OCI-LY1 (cell line): ENCODE measurements at regions not wholly inside any gene's neighbourhood (a gene's known extent, or its start where the extent isn't known, plus 50 kb on each side); places are given as distances from the start of the nearest gene placed in this dataset.

Experiments used
- H2AFZ ChIP-seq: fragments of 200-600 bp; sonication (generic), shearing (Covaris generic); 2 replicates; pipeline ENCODE4 v1.6.0; 2014; ENCODE audit warnings: antibody characterized with exemption, mild to moderate bottlenecking, low read length
- H3F3A ChIP-seq: fragments of 200-600 bp; sonication (generic), shearing (Covaris generic); 2 replicates; pipeline ENCODE4 v1.6.0; 2014; ENCODE audit warnings: mild to moderate bottlenecking, antibody characterized with exemption, low read length, moderate library complexity; ENCODE audit not compliant: insufficient read depth
- H3K27ac ChIP-seq: fragments of 200-600 bp; sonication (generic); 2 replicates; pipeline ENCODE4 v1.5.1; 2014; ENCODE audit warnings: low read length, mixed run types, mild to moderate bottlenecking, low read depth; ENCODE audit not compliant: poor library complexity, severe bottlenecking
- H3K27me3 ChIP-seq: fragments of 200-600 bp; sonication (generic); 2 replicates; pipeline ENCODE4 v1.6.0; 2014; ENCODE audit warnings: antibody characterized with exemption, mild to moderate bottlenecking, low read length, moderate library complexity; ENCODE audit not compliant: insufficient read depth
- H3K36me3 ChIP-seq: fragments of 200-600 bp; sonication (generic); 2 replicates; pipeline ENCODE4 v1.6.1; 2014; ENCODE audit warnings: mild to moderate bottlenecking, antibody characterized with exemption, low read length, moderate library complexity, mixed read lengths; ENCODE audit not compliant: insufficient read depth
- H3K4me1 ChIP-seq: fragments of 200-600 bp; sonication (generic); 2 replicates; pipeline ENCODE4 v1.5.1; 2014; ENCODE audit warnings: mild to moderate bottlenecking, low read length, moderate library complexity; ENCODE audit not compliant: insufficient read depth, severe bottlenecking
- H3K4me2 ChIP-seq: fragments of 200-600 bp; sonication (generic), shearing (Covaris generic); 2 replicates; pipeline ENCODE4 v1.6.1; 2014; ENCODE audit warnings: low read length
- H3K4me3 ChIP-seq: fragments of 200-600 bp; sonication (generic); 2 replicates; pipeline ENCODE4 v1.5.1; 2014; ENCODE audit warnings: low read length, low read depth, mild to moderate bottlenecking, mixed read lengths; ENCODE audit not compliant: poor library complexity, severe bottlenecking
- H3K79me2 ChIP-seq: fragments of 200-600 bp; shearing (Covaris generic); 2 replicates; pipeline ENCODE4 v1.6.1; 2016; ENCODE audit warnings: mixed run types, low read length, mixed read lengths; ENCODE audit not compliant: insufficient read depth
- H3K9ac ChIP-seq: fragments of 200-600 bp; sonication (generic), shearing (Covaris generic); 2 replicates; pipeline ENCODE4 v1.6.1; 2014; ENCODE audit warnings: mild to moderate bottlenecking, low read length, mixed read lengths
- H3K9me2 ChIP-seq: fragments of 200-600 bp; sonication (generic), shearing (Covaris generic); 2 replicates; pipeline ENCODE4 v1.6.1; 2014; ENCODE audit warnings: low read depth, mild to moderate bottlenecking, low read length, mixed read lengths
- H3K9me3 ChIP-seq: fragments of 200-600 bp; shearing (Covaris generic); 2 replicates; pipeline ENCODE4 v1.6.1; 2014; ENCODE audit warnings: low read length, mixed read lengths
- H4K20me1 ChIP-seq: fragments of 200-600 bp; sonication (generic), shearing (Covaris generic); 2 replicates; pipeline ENCODE4 v1.6.0; 2016; ENCODE audit warnings: mild to moderate bottlenecking, low read length; ENCODE audit not compliant: insufficient read depth
- EZH2 ChIP-seq: fragments of 200-600 bp; sonication (generic), shearing (Covaris generic); IDR thresholded peaks from 2 replicates; pipeline ENCODE4 v1.8.0; 2017; ENCODE audit warnings: borderline replicate concordance, mixed run types, mild to moderate bottlenecking, antibody characterized with exemption, low read length, moderate library complexity, mixed read lengths
- TF ChIP-seq, protein P1 (sequence below): fragments of 200-600 bp; sonication (generic), shearing (Covaris generic); IDR thresholded peaks from 2 replicates; pipeline ENCODE4 v1.5.1; 2017; ENCODE audit warnings: mild to moderate bottlenecking, antibody characterized with exemption, low read length, moderate library complexity, mixed read lengths

DNA sequence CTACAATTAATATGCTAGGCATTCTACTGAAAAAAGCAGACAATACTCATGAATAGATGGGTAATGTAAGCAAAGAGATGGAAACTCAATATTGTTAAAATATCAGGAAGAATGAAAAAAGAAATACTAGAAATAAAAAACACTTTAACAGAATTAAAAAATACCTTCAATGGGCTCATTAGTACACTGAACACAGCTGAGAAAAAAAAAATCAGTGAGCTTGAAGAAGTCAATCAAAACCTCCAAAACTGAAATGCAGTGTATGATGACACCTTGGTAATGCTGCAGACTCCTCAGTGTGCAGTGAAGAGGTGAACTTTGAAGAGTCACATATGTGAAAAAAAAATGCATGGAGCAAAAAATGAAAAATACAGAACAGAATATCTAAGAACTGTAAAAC is 227.2 kb downstream of the TMEM26 start:
- Histone ChIP-seq H3K4me3 (no peak overlapping the region), H4K20me1 (no peaks in the 10 kb centered on the region)

DNA sequence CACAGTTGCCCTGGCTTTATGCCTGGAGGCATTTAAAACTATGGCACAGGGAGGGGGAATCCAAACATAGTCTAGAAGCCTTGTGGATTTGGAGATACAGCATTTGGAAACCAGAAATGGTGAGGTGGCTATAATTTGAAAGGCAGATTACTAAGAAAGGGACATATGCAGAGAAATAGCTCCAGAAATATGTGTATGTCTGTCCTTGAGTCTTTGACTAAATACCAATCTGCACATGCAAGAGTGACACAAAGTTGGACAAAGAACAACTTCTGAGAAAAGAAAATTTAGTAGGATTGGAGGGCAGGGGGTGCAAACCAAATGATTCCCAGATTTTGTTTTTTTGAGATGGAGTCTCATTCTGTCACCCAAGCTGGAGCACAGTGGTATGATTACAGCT is 229.6 kb downstream of the TMEM26 start:
- Histone ChIP-seq H3K27me3 (no peaks in the 10 kb centered on the region), H3K4me1 (no peaks in the 10 kb centered on the region), H3K36me3 (no peaks in the 10 kb centered on the region), H3K9ac (no peak overlapping the region), H3K9me2 (no peaks in the 10 kb centered on the region), H3K27ac (no peak overlapping the region), H3K4me3 (no peak overlapping the region), H3K4me2 (no peak overlapping the region), H2AFZ (no peak overlapping the region), H3F3A (no peaks in the 10 kb centered on the region), H3K9me3 (no peaks in the 10 kb centered on the region), H3K79me2 (no peaks in the 10 kb centered on the region), H4K20me1 (no peaks in the 10 kb centered on the region)
- TF ChIP-seq EZH2: no peak
- TF ChIP-seq, protein P1, sequence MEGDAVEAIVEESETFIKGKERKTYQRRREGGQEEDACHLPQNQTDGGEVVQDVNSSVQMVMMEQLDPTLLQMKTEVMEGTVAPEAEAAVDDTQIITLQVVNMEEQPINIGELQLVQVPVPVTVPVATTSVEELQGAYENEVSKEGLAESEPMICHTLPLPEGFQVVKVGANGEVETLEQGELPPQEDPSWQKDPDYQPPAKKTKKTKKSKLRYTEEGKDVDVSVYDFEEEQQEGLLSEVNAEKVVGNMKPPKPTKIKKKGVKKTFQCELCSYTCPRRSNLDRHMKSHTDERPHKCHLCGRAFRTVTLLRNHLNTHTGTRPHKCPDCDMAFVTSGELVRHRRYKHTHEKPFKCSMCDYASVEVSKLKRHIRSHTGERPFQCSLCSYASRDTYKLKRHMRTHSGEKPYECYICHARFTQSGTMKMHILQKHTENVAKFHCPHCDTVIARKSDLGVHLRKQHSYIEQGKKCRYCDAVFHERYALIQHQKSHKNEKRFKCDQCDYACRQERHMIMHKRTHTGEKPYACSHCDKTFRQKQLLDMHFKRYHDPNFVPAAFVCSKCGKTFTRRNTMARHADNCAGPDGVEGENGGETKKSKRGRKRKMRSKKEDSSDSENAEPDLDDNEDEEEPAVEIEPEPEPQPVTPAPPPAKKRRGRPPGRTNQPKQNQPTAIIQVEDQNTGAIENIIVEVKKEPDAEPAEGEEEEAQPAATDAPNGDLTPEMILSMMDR: no peak

More for the DNA sequence above, 227.2 kb downstream of the TMEM26 start:
- no peaks in the 10 kb centered on the region for H3K27me3 ChIP-seq
- no peak overlapping the region for H2AFZ ChIP-seq
- H3K9ac ChIP-seq: no peak overlapping the region
- no peaks in the 10 kb centered on the region for H3K9me2 ChIP-seq
- no peak overlapping the region for H3K27ac ChIP-seq
- H3K4me2 ChIP-seq: no peak overlapping the region
- H3K4me1 ChIP-seq: no peaks in the 10 kb centered on the region
- no peaks in the 10 kb centered on the region for H3K9me3 ChIP-seq
- TF ChIP-seq EZH2: no peak
- TF ChIP-seq, protein P1: no peak
- H3F3A ChIP-seq: no peaks in the 10 kb centered on the region
- H3K36me3 ChIP-seq: no peaks in the 10 kb centered on the region
- H3K79me2 ChIP-seq: no peaks in the 10 kb centered on the region

DNA sequence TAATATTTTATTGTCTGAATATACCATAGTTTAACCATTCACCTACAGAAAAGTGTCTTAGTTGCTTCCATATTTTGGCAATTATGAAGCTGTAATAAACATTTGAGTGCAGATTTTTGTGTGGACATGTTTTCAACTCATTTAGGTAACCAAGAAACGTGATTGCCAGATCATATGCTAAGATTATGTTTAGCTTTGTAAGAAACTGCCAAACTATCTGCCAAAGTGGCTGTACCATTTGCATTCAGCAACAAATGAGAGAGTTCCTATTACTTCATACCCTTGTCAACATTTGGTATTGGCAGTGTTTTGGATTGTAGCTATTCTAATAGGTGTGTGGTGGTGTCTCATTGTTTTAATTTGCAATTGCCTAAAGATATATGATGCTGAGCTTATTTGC is 233.5 kb downstream of the TMEM26 start:
- Histone ChIP-seq H3K4me2 (no peak overlapping the region), H3K36me3 (no peaks in the 10 kb centered on the region), H3K9ac (no peak overlapping the region), H3K79me2 (no peaks in the 10 kb centered on the region), H3K9me3 (no peaks in the 10 kb centered on the region), H3K4me3 (no peak overlapping the region), H3K27ac (no peak overlapping the region), H4K20me1 (no peaks in the 10 kb centered on the region), H3K9me2 (no peaks in the 10 kb centered on the region), H2AFZ (no peak overlapping the region), H3K27me3 (no peaks in the 10 kb centered on the region), H3K4me1 (no peaks in the 10 kb centered on the region), H3F3A (no peaks in the 10 kb centered on the region)
- no peak for TF ChIP-seq EZH2
- TF ChIP-seq, protein P1: no peak
